GM19351 (cell line): ENCODE measurements at regions not wholly inside any gene's neighbourhood (a gene's known extent, or its start where the extent isn't known, plus 50 kb on each side); places are given as distances from the start of the nearest gene placed in this dataset.

Experiments
- ATAC-seq: cut with Tn5 transposase; IDR thresholded peaks from one replicate; pipeline ENCODE4 v1.9.1; 2021; ENCODE audit warnings: mild to moderate bottlenecking, moderate library complexity; ENCODE audit not compliant: unreplicated experiment

GRCh38 chr15:97892167-97892938 lies 68.2 kb upstream of the ARRDC4 start:
- ATAC-seq: no peak

DNA sequence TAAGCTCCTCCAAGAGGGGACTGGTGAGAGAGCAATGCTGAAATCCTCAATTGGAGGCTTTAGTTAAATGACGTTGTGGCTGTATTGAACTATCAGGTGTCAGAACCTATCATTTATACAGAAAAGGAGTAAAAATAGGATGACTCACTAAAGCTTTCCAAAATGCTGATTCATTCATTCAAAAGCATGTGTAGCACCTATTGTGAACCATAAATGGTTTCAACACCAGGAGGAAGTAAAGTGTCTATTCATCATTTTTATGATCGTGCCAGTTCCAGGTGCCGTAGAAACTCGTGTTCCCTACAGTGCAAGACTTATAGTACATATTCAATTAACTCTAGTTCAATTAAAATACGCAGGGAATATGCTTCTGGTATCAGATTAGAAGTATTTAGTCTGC lies 66.5 kb upstream of the ARRDC4 start:
- no peak for ATAC-seq

- no peak for ATAC-seq
These were observed 60.5 kb upstream of the ARRDC4 start for GRCh38 chr15:97899981-97900380.

- ATAC-seq: no peak
These were observed 58.2 kb upstream of the ARRDC4 start for GRCh38 chr15:97902140-97902780.

DNA sequence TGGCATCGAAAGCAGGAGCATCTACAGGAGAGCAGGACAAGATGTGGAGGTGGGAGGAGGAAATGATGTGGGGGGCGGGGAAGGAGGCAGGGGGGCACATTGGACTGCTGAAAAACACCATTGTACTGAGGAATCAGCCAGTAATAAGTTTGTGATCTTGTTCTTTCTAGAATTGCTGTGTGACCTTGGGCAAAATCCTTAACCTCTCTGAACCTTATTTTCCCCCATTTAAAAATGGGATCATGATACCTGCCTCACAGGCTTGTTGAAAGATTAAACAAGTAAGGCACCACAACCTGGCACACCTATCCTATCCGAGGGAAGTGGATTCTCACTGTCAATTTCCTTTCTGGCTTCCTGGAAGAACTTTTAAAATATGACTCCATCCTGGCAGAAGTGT lies 56.9 kb upstream of the ARRDC4 start:
- ATAC-seq: no peak

- ATAC-seq: no peak
These were observed 56.4 kb upstream of the ARRDC4 start for GRCh38 chr15:97903971-97904572.

DNA sequence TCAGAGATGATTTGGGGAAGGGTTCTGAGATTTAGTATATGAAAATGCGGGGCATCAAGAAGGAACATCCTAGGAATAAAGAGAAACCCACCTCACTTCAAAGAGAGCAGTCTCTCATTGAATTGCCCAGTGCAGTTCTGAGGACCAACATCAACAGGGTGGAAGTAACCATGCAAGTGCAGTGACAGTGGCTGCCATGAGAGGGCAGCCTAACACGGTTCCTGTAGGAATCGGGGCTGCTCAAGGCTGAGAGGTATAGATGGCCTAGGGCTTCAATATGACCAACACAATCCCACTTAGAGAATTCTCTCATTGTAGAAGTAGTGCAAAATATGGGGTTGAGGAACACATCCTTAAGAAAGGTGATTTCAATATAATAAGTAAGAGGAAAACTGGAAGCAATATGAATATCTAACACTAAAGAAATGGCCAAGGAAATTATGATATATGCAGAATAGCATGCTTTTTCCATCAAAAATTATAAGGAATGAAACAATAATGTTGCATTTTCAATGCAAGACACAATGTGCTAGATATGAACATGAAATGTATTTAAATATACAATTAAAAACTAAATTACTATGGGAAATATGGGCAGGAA lies 51.1 kb upstream of the ARRDC4 start:
- peak; percentile 98 for ATAC-seq
